ENCODE measurements at regions not wholly inside any gene's neighbourhood (a gene's known extent, or its start where the extent isn't known, plus 50 kb on each side); places are given as distances from the start of the nearest gene placed in this dataset.
A peak's percentile ranks its signal among the peaks of the same experiment; 100 is the strongest.

DNA sequence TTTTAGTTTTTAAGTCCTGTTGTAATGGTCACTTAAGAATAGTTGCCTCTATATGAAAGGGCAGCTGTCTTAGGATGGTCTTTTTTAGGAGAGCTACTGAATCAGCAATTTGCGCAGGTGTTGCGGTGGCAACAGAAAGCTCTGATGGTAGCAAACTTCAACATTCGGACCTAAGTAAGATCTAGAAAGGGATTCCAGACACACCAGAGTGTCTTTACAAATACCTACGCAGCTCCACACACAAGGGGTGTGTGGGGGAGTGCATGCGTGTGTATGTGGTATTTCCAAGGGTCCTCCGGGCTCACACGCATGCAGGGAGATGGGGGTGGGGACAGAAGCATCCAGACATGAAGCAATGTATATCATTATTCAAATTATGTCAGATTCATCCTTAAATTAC lies 438.6 kb upstream of the MGMT start:
- DNase-seq = no peak
- Mint-ChIP-seq H3K4me3 (ENCODE audit: unreplicated experiment) (no peak overlapping the region), H3K27ac (ENCODE audit: unreplicated experiment) (no peak overlapping the region), H3K36me3 (ENCODE audit: unreplicated experiment) (no peaks in the 10 kb centered on the region), H3K27me3 (ENCODE audit: unreplicated experiment) (peaks cover 2% of the 10 kb centered on the region), H3K9me3 (ENCODE audit: unreplicated experiment) (no peaks in the 10 kb centered on the region), H3K4me1 (ENCODE audit: low read depth, unreplicated experiment) (peaks cover 56% of the 10 kb centered on the region)
- TF ChIP-seq, protein P1, sequence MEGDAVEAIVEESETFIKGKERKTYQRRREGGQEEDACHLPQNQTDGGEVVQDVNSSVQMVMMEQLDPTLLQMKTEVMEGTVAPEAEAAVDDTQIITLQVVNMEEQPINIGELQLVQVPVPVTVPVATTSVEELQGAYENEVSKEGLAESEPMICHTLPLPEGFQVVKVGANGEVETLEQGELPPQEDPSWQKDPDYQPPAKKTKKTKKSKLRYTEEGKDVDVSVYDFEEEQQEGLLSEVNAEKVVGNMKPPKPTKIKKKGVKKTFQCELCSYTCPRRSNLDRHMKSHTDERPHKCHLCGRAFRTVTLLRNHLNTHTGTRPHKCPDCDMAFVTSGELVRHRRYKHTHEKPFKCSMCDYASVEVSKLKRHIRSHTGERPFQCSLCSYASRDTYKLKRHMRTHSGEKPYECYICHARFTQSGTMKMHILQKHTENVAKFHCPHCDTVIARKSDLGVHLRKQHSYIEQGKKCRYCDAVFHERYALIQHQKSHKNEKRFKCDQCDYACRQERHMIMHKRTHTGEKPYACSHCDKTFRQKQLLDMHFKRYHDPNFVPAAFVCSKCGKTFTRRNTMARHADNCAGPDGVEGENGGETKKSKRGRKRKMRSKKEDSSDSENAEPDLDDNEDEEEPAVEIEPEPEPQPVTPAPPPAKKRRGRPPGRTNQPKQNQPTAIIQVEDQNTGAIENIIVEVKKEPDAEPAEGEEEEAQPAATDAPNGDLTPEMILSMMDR (IDR thresholded peaks at IDR 0.05; ENCODE audit: partially characterized antibody, unreplicated experiment) = no peak

- Mint-ChIP-seq H3K4me1 (ENCODE audit: low read depth, unreplicated experiment) (peaks cover 62% of the 10 kb centered on the region), H3K27me3 (ENCODE audit: unreplicated experiment) (peaks cover 2% of the 10 kb centered on the region), H3K36me3 (ENCODE audit: unreplicated experiment) (no peaks in the 10 kb centered on the region), H3K9me3 (ENCODE audit: unreplicated experiment) (no peaks in the 10 kb centered on the region), H3K27ac (ENCODE audit: unreplicated experiment) (no peak overlapping the region), H3K4me3 (ENCODE audit: unreplicated experiment) (no peak overlapping the region)
- TF ChIP-seq, protein P1 (IDR thresholded peaks at IDR 0.05; ENCODE audit: partially characterized antibody, unreplicated experiment) = no peak
- no peak for DNase-seq
These were observed 438.0 kb upstream of the MGMT start for GRCh38 chr10:129029051-129029450.

DNA sequence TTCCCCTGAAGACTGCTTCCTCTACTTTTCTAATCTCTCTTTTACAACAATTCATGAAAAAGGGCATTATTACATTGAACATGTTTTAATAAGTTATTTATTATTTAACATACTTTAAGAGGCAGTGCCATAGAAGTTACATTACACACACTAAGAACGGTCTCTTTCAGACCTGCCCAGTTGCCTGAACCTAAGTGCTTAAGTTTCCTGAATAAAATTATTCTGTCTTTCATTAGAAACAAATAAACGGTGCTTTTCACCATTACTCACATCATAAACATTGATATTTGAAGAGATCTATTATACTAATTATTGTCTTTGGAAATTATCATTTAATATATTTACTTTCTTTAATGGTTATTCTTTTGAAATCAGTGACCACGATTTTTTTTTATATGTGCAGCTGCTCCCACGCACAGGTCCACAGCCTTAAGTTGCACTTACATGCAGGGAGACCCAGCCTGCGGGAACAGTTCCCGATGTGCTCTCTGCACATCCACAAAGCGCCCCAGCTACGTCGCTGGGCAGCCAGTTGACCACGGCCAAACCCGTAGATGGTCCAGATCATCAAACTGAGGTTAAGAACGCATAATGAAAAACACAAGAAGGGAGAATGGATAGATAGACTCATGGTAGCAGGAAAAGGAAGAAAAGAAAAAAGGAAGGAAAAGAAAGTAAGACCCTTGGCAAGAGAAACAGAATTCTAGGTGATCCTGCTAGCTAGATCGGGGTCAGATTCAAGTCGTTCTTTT lies 437.0 kb upstream of the MGMT start:
- Mint-ChIP-seq H3K27ac (ENCODE audit: unreplicated experiment) (no peak overlapping the region), H3K27me3 (ENCODE audit: unreplicated experiment) (peaks cover 2% of the 10 kb centered on the region), H3K4me1 (ENCODE audit: low read depth, unreplicated experiment) (peaks cover 68% of the 10 kb centered on the region), H3K9me3 (ENCODE audit: unreplicated experiment) (no peaks in the 10 kb centered on the region), H3K4me3 (ENCODE audit: unreplicated experiment) (peak overlapping the region; percentile 72), H3K36me3 (ENCODE audit: unreplicated experiment) (no peaks in the 10 kb centered on the region)
- TF ChIP-seq, protein P1 (IDR thresholded peaks at IDR 0.05; ENCODE audit: partially characterized antibody, unreplicated experiment) = no peak
- no peak for DNase-seq

- Mint-ChIP-seq H3K4me1 (ENCODE audit: low read depth, unreplicated experiment) (peaks cover 71% of the 10 kb centered on the region), H3K27me3 (ENCODE audit: unreplicated experiment) (peaks cover 2% of the 10 kb centered on the region), H3K27ac (ENCODE audit: unreplicated experiment) (no peak overlapping the region), H3K9me3 (ENCODE audit: unreplicated experiment) (no peaks in the 10 kb centered on the region), H3K4me3 (ENCODE audit: unreplicated experiment) (peak overlapping the region; percentile 72), H3K36me3 (ENCODE audit: unreplicated experiment) (no peaks in the 10 kb centered on the region)
- TF ChIP-seq, protein P1 (IDR thresholded peaks at IDR 0.05; ENCODE audit: partially characterized antibody, unreplicated experiment) = no peak
- no peak for DNase-seq
These were observed 436.5 kb upstream of the MGMT start for GRCh38 chr10:129030603-129030895.

DNA sequence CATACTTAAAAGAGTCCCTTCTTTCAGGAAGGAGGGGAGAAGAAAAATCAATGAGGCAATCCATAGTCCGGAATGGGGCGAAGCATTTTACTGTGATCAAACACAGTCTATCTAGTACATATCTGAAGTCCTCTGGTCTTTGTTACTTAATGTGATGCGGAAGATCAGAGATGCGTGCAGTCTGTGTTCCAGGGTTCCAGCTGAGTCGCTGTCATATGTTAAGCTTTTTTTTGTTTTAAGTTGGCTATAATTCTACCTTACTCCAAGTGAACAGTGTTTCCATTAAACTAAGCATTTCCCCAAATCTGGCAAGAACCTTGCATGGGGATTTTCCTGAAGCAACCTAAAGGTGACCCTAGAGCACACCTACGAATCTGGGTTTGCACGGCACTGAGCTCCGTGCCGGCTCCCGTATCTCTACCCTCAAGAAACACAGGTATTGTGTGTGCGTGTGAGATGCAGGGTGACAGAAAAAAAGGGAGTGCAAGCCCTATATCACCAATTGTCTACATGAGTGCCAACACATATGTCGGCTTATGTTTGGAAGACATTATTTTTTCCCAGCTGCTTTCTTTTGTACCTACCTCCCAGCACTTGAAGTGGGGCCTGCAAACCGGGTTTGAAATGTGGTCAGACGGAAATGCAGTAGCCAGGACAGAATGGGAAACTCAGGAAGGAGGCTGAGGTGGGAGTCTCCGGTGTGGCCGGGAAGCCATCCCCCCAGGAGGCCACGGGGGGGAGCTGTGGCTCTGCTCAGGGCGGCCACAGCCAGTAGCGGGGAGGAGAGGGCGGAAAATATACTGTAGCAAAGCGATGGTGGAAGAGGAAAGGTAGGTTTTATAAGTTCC lies 435.8 kb upstream of the MGMT start:
- DNase-seq = peak; percentile 87

More for the DNA sequence above, 435.8 kb upstream of the MGMT start:
- Mint-ChIP-seq H3K9me3 (ENCODE audit: unreplicated experiment) (no peaks in the 10 kb centered on the region), H3K4me3 (ENCODE audit: unreplicated experiment) (peak overlapping the region; percentile 14), H3K27me3 (ENCODE audit: unreplicated experiment) (no peaks in the 10 kb centered on the region), H3K27ac (ENCODE audit: unreplicated experiment) (peak overlapping the region; percentile 36), H3K4me1 (ENCODE audit: low read depth, unreplicated experiment) (peaks cover 72% of the 10 kb centered on the region), H3K36me3 (ENCODE audit: unreplicated experiment) (no peaks in the 10 kb centered on the region)
- TF ChIP-seq, protein P1 (IDR thresholded peaks at IDR 0.05; ENCODE audit: partially characterized antibody, unreplicated experiment) = peak; percentile 84
